IMR-90 (cell line): ENCODE measurements at regions not wholly inside any gene's neighbourhood (a gene's known extent, or its start where the extent isn't known, plus 50 kb on each side); places are given as distances from the start of the nearest gene placed in this dataset.

Source experiments
- POLR2A ChIP-seq: IDR thresholded peaks from 2 replicates; pipeline ENCODE4 v1.6.1; 2012; ENCODE audit warnings: mild to moderate bottlenecking, low read depth, low read length
- RAD21 ChIP-seq: IDR thresholded peaks from 2 replicates; pipeline ENCODE4 v1.6.1; 2012; ENCODE audit warnings: low read length, improper control_type of control experiment
- TF ChIP-seq, protein P1 (sequence below): conservative IDR thresholded peaks from 2 replicates; pipeline ENCODE4 v1.5.1; 2012; ENCODE audit warnings: mild to moderate bottlenecking, low read depth, low read length, improper control_type of control experiment

GRCh38 chr2:234326694-234327093 lies 170.2 kb downstream of the ARL4C start:
- TF ChIP-seq, protein P1, sequence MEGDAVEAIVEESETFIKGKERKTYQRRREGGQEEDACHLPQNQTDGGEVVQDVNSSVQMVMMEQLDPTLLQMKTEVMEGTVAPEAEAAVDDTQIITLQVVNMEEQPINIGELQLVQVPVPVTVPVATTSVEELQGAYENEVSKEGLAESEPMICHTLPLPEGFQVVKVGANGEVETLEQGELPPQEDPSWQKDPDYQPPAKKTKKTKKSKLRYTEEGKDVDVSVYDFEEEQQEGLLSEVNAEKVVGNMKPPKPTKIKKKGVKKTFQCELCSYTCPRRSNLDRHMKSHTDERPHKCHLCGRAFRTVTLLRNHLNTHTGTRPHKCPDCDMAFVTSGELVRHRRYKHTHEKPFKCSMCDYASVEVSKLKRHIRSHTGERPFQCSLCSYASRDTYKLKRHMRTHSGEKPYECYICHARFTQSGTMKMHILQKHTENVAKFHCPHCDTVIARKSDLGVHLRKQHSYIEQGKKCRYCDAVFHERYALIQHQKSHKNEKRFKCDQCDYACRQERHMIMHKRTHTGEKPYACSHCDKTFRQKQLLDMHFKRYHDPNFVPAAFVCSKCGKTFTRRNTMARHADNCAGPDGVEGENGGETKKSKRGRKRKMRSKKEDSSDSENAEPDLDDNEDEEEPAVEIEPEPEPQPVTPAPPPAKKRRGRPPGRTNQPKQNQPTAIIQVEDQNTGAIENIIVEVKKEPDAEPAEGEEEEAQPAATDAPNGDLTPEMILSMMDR, result no peak
- TF ChIP-seq POLR2A, result no peak
- no peak for TF ChIP-seq RAD21
